Heart left ventricle (tissue), 16 donors: ENCODE measurements at regions not wholly inside any gene's neighbourhood (a gene's known extent, or its start where the extent isn't known, plus 50 kb on each side); places are given as distances from the start of the nearest gene placed in this dataset.

Experiments
- ATAC-seq, 4 donors: fragments of 200-7000 bp; cut with Tn5 transposase; one replicate each; pipeline ENCODE4 v1.9.1; 2020 to 2022; ENCODE audit warnings: moderate library complexity in 4 of 4, mild to moderate bottlenecking in 3 of 4, moderate number of reproducible peaks in 1 of 4
- DNase-seq, 5 donors: peaks; one replicate each; pipeline ENCODE4 v3.0.0-alpha.2; 2020
- H3K27ac ChIP-seq, 12 donors: fragments of 200-600 bp; sonication (generic) in 4 of 12; one replicate each; pipeline versions ENCODE4 v1.5.0 to v1.8.0; 2016 to 2022; ENCODE audit warnings: mild to moderate bottlenecking in 2 of 12
- H3K27me3 ChIP-seq, 9 donors: fragments of 200-600 bp; sonication (generic) in 2 of 9; one replicate each; pipeline versions ENCODE4 v1.5.1 to v1.8.0; 2016 to 2022; ENCODE audit warnings: mild to moderate bottlenecking in 3 of 9
- H3K36me3 ChIP-seq, 9 donors: fragments of 200-600 bp; sonication (generic) in 2 of 9; one replicate each; pipeline versions ENCODE4 v1.5.0 to v1.8.0; 2018 to 2022; ENCODE audit warnings: mild to moderate bottlenecking in 2 of 9
- H3K4me1 ChIP-seq, 12 donors: fragments of 200-600 bp; sonication (generic) in 4 of 12; one replicate each; pipeline versions ENCODE4 v1.5.0 to v1.8.0; 2016 to 2022; ENCODE audit warnings: mild to moderate bottlenecking in 3 of 12
- H3K4me3 ChIP-seq, 12 donors: fragments of 200-600 bp; sonication (generic) in 4 of 12; one replicate each; pipeline versions ENCODE4 v1.5.0 to v1.8.0; 2017 to 2022; ENCODE audit warnings: mild to moderate bottlenecking in 9 of 12, moderate library complexity in 4 of 12
- H3K9me3 ChIP-seq, 12 donors: fragments of 200-600 bp; sonication (generic) in 4 of 12; one replicate each; pipeline versions ENCODE4 v1.5.0 to v1.8.0; 2016 to 2022; ENCODE audit warnings: mild to moderate bottlenecking in 1 of 12
- POLR2A ChIP-seq, 2 donors: fragments of 450-650 bp; IDR thresholded peaks; one replicate each; pipeline ENCODE4 v1.6.1; 2017; ENCODE audit warnings: antibody characterized with exemption in 2 of 2, mild to moderate bottlenecking in 2 of 2, moderate library complexity in 2 of 2
- WGBS, 4 donors: extraction: QIAGEN DNeasy Blood & Tissue Kit in 2 of 4; methylation state at CpG; one replicate each; pipeline versions ENCODE4 v1.1.5 to v1.1.7; 2013 to 2018; 5-methylcytosine and 5-hydroxymethylcytosine counted together
- intact Hi-C, 10 donors: fragments of 100-400 bp; cut with DNase I; formaldehyde crosslinking; loops; one replicate each; pipeline versions ENCODE4 v1.11.1 to v1.14.2; 2022
- TF ChIP-seq, protein P1 (sequence below), 12 donors: fragments of 200-600 bp; sonication (generic) in 4 of 12; IDR thresholded peaks; one replicate each; pipeline versions ENCODE4 v1.5.0 to v1.8.0; 2018 to 2022; ENCODE audit warnings: antibody characterized with exemption in 12 of 12, mild to moderate bottlenecking in 5 of 12
- donor health status: ischemic (EF 13 %, LVEDD 7.1; RV severe dilation, severe dysfunction).
- donor health status: healthy with polysubstance abuse.
- donor health status: DM: no; HTN: yes; CAD: no.
- donor health status: DM: no; HTN: no; CAD: no.
- donor health status: ischemic (EF 25% LVEDD 6.9; RV normal size, moderate dysfunction).
- donor health status: ischemic (EF 25% LVEDD 5.7; RV mildly dilated, moderate dysfunction).
- donor health status: healthy.
- donor health status: DM: yes; HTN: yes; CAD: no.
- donor health status: ischemic (EF 35%, LVEDD 5.7; RV mildly dilated, moderate dysfunction).
- donor health status: nonischemic (EF 11% LVEDD 7.7; RV severe dilation, severe dysfunction).
- donor health status: DM: yes; HTN: yes; CAD: no.
- donor health status: PGD.
- donor health status: ischemic (EF 29% LVEDD 5.4; RV normal size, mild dysfunction).
- donor health status: nonischemic (EF 23%, LVEDD 6.1; RV moderate dilation, normal function).

DNA sequence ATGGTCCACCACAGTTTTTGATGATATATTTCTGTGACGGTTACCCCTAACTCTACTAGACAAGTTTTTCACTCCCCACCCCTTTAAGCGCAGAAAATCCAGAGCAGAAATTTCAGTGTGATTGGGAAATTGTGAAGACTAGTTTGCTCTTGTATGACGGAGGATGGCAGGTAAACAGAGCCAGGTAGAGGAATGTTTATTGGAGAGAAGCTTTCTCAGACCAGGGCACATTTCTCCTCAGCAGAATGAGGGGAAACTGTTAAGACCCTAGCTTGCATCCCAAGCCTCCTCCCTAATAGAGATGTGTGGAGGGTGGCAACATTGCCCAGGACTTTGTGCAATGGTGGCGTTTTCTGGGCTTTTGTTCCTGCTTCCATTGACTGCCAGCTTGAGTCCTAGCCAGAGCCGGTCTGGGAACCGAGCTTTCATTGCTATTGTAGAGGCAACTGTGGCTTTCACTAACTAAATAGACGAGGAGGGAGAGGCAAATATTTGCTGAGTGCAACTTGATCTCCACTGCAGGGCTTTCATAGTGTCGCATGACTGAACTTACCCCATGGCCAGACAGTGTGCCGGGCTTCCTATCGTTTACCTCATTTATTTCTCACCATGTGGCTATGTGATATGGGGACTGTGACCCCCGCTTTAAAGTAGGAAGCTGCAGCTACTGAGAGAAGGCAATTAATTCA, 159.6 kb upstream of the MPHOSPH6 start:
- no peaks in the 10 kb centered on the region for H3K36me3 ChIP-seq
- no peak overlapping the region for H3K27ac ChIP-seq
- DNase-seq (no peak), ATAC-seq (no peak)
- H3K4me3 ChIP-seq, result no peak overlapping the region
- no peaks in the 10 kb centered on the region for H3K9me3 ChIP-seq
- WGBS, 4 donors, result 77 to 84% (median 79%) methylated on average over 11 of the region's 11 CpGs
- intact Hi-C loops, result no loop called here
- TF ChIP-seq POLR2A (IDR thresholded peaks at IDR 0.05), result no peak
- TF ChIP-seq, protein P1, sequence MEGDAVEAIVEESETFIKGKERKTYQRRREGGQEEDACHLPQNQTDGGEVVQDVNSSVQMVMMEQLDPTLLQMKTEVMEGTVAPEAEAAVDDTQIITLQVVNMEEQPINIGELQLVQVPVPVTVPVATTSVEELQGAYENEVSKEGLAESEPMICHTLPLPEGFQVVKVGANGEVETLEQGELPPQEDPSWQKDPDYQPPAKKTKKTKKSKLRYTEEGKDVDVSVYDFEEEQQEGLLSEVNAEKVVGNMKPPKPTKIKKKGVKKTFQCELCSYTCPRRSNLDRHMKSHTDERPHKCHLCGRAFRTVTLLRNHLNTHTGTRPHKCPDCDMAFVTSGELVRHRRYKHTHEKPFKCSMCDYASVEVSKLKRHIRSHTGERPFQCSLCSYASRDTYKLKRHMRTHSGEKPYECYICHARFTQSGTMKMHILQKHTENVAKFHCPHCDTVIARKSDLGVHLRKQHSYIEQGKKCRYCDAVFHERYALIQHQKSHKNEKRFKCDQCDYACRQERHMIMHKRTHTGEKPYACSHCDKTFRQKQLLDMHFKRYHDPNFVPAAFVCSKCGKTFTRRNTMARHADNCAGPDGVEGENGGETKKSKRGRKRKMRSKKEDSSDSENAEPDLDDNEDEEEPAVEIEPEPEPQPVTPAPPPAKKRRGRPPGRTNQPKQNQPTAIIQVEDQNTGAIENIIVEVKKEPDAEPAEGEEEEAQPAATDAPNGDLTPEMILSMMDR (IDR thresholded peaks at IDR 0.05), result no peak
- no peaks in the 10 kb centered on the region for H3K4me1 ChIP-seq
- no peaks in the 10 kb centered on the region for H3K27me3 ChIP-seq

DNA sequence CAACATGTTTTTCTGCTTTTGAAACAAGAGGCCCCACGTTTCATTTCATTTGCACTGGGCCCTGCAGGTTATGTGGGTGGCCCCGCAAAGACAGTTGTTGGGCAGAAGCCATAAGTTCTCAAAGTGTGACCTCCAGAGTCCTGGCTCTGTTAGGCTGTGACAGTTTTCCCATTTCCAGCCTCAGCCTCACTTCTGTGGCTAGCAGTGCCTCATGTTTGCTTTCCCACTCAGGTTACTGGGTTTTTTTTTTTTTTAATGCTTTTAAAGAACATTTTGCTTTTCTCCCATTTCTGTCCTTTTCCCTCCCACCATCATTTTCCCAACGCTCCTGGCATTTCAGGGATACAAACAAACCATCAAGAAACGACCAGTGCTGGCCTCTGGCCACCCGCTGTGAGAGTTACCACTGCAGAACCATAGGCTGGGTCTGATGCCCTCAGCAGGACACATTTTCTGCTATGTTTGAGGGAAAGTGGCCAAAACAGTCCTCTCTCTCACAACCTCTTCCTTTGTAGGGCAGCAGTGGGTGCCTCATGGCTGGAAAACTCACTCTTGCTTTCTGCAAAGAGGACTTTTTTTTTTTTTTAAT, 159.0 kb upstream of the MPHOSPH6 start:
- H3K27me3 ChIP-seq, result no peaks in the 10 kb centered on the region
- no peaks in the 10 kb centered on the region for H3K4me1 ChIP-seq
- WGBS, 4 donors, result 54 to 58% (median 55%) methylated on average over 5 of the region's 5 CpGs
- H3K9me3 ChIP-seq, result peaks cover 0 to 5% (median 0%) of the 10 kb centered on the region in 12 donors
- ATAC-seq (no peak), DNase-seq (no peak)
- H3K27ac ChIP-seq, result no peak overlapping the region
- H3K36me3 ChIP-seq, result no peaks in the 10 kb centered on the region
- H3K4me3 ChIP-seq, result no peak overlapping the region
- intact Hi-C loops, result no loop called here
- TF ChIP-seq, protein P1 (IDR thresholded peaks at IDR 0.05), result no peak
- no peak for TF ChIP-seq POLR2A (IDR thresholded peaks at IDR 0.05)

DNA sequence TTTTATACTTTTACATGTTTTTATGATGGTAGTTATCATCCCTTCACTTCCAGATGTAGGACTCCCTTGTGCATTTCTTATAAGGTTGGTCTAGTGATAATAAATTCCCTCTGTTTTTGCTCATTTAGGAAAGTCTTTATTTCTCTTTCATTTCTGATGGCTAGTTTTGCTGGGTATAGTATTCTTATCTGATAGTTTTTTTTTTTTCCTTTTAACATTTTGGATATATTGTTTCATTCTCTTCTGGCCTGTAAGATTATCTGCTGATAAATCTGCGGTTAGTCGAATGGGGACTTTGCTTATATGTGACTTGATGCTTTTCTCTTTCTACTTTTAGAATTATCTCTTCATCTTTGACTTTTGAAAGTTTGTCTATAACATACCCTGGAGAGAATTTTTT, 153.1 kb upstream of the MPHOSPH6 start:
- H3K9me3 ChIP-seq, result peaks cover 0 to 20% (median 7%) of the 10 kb centered on the region in 12 donors
- intact Hi-C loops, result no loop called here
- no peak for ATAC-seq
- TF ChIP-seq, protein P1 (IDR thresholded peaks at IDR 0.05), result no peak
- TF ChIP-seq POLR2A (IDR thresholded peaks at IDR 0.05), result no peak
- peaks cover 0 to 2% (median 0%) of the 10 kb centered on the region in 12 donors for H3K4me1 ChIP-seq
- no peak overlapping the region for H3K27ac ChIP-seq
- H3K4me3 ChIP-seq, result no peak overlapping the region
- DNase-seq, result no peak
- H3K27me3 ChIP-seq, result no peaks in the 10 kb centered on the region
- H3K36me3 ChIP-seq, result no peaks in the 10 kb centered on the region
- WGBS, 4 donors, result 92 to 98% (median 98%) methylated on average over 2 of the region's 2 CpGs

DNA sequence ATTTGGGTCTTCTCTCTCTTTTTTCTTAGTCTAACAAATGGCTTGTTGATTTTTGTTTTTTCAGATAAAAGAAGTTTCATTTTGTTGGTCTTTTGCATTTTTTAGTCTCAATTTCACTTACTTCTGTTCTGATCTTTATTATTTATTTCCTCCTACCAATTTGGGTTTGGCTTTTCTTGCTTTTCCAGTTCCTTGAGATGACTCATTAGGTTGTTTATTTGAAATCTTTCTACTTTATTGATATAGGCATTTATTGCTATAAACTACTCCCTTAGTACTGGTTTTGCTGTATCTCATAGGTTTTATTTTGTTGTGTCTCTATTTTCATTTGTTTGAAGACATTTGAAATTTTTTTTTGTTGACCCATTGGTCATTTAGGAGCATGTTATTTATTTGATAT, 152.2 kb upstream of the MPHOSPH6 start:
- DNase-seq, result no peak
- no peak for TF ChIP-seq POLR2A (IDR thresholded peaks at IDR 0.05)
- TF ChIP-seq, protein P1 (IDR thresholded peaks at IDR 0.05), result no peak
- peaks cover 0 to 11% (median 0%) of the 10 kb centered on the region in 12 donors for H3K4me1 ChIP-seq
- no peaks in the 10 kb centered on the region for H3K36me3 ChIP-seq
- ATAC-seq, result no peak
- intact Hi-C loops, result no loop called here
- peaks cover 0 to 20% (median 7%) of the 10 kb centered on the region in 12 donors for H3K9me3 ChIP-seq
- H3K4me3 ChIP-seq, result no peak overlapping the region
- H3K27me3 ChIP-seq, result no peaks in the 10 kb centered on the region
- no peak overlapping the region for H3K27ac ChIP-seq
